Stimulated activated CD4-positive, alpha-beta T cell treated with anti-CD3 and anti-CD28 coated beads, Interleukin-4, amount 100 ng/mL, for 4 hours (primary cell): ENCODE measurements at regions not wholly inside any gene's neighbourhood (a gene's known extent, or its start where the extent isn't known, plus 50 kb on each side); places are given as distances from the start of the nearest gene placed in this dataset.

Experiments
- DNase-seq, 2 experiments: peaks; one replicate each; pipeline ENCODE4 v3.0.0-alpha.2; 2020

GRCh38 chr2:14306268-14306861 lies 326.2 kb upstream of the LRATD1 start:
- DNase-seq, result no peak

DNA sequence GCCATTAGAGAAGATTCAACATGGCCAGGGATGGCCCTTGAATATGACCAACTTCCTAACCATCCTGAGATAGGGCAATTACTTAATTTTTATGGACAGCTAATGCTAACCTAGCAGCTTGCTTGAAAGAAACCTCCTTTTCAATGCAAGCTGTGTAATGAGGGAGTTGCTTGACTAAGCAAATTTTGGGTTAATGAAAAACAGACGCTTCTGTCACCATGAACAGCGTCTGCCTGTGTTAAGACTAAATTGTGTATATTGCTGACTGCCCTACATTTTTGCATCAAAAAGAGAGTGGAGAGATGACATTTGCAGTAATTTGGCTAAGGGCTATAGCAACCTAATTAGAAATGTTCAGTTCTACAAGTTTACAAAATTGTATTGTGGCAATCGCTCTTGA lies 319.2 kb upstream of the LRATD1 start:
- DNase-seq, result no peak

GRCh38 chr2:14316594-14316993 lies 315.9 kb upstream of the LRATD1 start:
- DNase-seq, result no peak

- DNase-seq, result no peak
Observed at GRCh38 chr2:14321357-14321756, 311.2 kb upstream of the LRATD1 start.

DNA sequence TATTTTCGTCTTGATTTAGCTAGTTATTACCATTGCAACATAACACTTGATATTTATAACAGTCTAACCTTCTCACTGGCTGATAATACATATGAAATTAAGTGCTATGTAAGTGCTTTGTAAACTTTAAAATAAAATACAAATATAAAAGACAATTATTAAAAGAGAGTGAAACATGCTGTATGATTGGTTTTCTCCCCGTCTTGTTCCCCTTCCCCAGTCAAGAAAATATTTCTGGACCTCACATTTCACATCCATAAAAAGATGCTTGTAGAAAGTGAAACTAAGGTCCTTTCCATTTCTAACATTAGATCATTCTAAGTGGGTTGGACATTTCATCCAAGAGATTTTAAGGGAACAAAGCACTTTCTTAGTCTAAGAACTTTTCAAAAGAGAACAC lies 310.2 kb upstream of the LRATD1 start:
- no peak for DNase-seq

DNA sequence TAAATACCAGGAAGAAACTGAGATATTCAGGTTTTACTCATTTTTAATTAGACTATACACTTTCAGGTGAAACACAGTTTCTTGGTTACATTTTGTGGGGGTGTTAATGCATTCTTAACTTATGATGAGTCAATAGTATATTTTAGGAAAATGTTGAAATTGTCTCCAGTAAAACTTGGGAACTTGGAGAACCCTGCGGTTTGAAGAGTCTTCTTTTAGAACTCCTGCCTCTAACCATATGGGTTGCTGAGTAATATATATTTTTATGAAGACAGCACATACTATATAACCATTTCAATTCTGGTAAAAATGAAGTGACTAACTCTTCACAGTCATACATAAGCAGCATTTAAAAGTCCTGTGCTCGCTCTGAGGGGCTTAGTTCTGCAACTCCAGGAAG lies 308.2 kb upstream of the LRATD1 start:
- DNase-seq, result no peak

- no peak for DNase-seq
Observed at GRCh38 chr2:14330884-14331283, 301.6 kb upstream of the LRATD1 start.

DNA sequence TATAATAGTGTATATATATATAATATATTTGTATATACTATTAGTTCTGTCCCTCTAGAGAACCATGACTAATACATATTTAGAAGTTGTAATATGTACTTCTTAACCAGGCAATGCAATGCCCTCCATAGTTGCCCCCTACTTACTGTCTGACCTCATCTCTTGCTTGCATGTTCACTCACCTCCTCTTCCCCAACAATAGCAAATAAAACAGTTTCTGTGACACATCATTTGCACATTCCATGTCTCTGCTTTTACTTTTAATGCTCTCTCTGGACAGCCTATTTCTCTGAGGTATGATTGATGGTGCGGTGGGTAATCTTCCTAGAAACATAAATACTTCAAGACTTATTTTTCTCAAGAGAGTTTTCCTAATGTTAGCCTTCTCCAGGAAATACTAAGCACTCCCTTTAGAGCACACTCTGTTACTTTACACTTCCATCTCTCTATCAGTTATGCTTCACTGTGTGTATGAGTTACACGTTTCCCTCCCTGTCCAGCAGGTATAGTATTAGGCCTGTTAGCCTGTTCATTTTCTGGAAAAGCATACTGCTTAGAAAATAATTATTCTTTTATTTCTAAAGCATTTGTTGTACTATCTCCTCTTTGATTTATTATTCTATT lies 295.6 kb upstream of the LRATD1 start:
- no peak for DNase-seq

GRCh38 chr2:14340703-14341102 lies 291.8 kb upstream of the LRATD1 start:
- no peak for DNase-seq

GRCh38 chr2:14342313-14342712 lies 290.2 kb upstream of the LRATD1 start:
- no peak for DNase-seq

- no peak for DNase-seq
Observed at GRCh38 chr2:14344355-14344754, 288.2 kb upstream of the LRATD1 start.

- DNase-seq, result no peak
Observed at GRCh38 chr2:14348247-14348646, 284.3 kb upstream of the LRATD1 start.

DNA sequence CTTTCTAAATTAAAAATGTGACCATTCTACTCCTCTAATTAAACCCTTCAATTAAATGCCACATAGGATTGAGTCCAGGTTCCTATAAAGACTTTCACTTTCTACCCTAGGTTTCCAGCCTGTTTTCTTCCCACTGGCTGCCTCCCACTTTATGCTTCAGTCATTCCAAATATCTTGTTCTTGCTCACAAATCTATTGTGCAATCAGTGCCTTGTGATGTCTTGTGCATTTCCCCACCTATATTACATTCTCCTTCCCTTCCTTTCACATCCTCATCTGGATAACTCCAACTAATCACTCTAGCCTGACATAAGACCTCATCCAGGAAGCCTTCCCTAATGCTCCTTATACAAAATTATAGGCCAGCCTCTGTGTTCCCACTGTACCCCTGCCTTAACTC lies 281.7 kb upstream of the LRATD1 start:
- DNase-seq, result no peak

DNA sequence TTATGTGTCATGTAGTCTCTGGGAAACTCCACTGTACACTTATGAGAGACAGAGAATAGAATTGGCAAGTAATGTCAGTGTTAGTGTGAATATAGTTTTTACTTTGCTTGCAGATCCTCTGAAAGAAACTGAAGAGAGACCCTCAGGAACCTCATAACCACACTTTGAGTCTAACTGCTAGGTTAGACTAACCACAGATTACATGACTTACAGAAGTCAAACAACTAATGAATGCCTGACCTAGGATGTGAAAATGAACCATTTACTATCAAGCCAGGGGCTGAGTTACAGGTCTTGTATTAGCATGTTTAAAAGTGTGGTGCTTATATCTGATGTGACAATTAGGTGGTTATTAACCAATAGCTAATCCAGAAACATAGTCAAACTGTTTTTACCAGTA lies 280.4 kb upstream of the LRATD1 start:
- no peak for DNase-seq

GRCh38 chr2:14354231-14354630 lies 278.3 kb upstream of the LRATD1 start:
- DNase-seq, result no peak

- DNase-seq, result no peak
Observed at GRCh38 chr2:14355102-14355501, 277.4 kb upstream of the LRATD1 start.

- DNase-seq, result no peak
Observed at GRCh38 chr2:14358339-14358738, 274.2 kb upstream of the LRATD1 start.

GRCh38 chr2:14358774-14359173 lies 273.7 kb upstream of the LRATD1 start:
- DNase-seq, result no peak

DNA sequence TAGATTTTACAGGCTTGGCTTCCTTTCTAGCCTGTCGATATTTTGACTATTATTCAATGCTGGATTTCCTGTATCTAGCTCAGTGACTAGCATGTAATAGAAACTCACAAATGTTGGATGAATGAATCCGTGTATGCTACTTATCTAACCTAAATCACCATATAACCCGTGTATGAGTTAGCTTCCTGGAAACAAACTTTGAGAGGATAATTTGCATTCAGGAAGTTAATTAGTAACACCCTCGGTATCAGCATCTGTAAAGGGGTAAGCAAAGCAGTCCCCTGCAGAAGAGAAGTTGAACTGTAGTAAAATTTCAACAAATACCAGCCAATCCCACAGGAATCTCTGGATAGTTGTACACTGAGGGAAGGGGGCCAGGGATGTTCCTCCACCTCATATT lies 269.4 kb upstream of the LRATD1 start:
- DNase-seq, result no peak

GRCh38 chr2:14363976-14364375 lies 268.5 kb upstream of the LRATD1 start:
- no peak for DNase-seq

DNA sequence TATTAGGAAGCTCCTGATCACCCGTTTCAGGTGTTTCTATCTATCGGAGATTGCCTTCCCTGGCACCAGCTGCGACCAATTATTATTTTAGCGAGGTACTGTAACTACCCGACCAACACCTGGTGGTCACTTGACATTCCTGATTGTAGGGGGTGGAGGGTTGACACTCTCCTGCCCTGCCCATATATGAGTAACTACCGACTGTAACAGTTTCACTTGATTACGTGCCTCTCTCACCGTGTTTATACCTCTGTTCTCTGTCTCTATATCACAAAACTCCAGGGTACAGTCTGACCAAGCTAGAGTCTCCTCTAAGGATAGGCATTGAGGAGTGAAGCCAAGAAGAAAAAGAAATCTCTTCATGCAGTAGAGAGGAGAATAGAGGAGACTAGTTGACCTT lies 268.0 kb upstream of the LRATD1 start:
- DNase-seq, result no peak

- DNase-seq, result no peak
Observed at GRCh38 chr2:14385043-14385442, 247.5 kb upstream of the LRATD1 start.

GRCh38 chr2:14387332-14387731 lies 245.2 kb upstream of the LRATD1 start:
- DNase-seq, result no peak

DNA sequence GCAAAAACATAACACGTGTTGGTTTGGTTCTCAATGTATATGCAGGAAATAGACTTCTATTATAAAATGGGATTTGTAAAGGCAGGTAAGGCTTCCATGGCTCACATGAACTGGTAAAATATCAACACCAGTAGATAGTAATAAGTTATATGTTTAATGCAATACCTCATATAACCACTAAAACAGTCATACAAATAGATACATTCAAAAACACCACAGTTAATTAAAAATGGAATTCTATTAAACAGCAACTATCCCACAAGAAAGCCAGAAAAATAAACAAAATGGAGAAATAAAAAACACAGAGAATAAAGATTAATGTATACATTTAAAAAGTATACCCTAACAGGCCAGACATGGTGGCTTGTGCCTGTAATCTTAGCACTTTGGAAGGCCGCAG lies 243.8 kb upstream of the LRATD1 start:
- no peak for DNase-seq

DNA sequence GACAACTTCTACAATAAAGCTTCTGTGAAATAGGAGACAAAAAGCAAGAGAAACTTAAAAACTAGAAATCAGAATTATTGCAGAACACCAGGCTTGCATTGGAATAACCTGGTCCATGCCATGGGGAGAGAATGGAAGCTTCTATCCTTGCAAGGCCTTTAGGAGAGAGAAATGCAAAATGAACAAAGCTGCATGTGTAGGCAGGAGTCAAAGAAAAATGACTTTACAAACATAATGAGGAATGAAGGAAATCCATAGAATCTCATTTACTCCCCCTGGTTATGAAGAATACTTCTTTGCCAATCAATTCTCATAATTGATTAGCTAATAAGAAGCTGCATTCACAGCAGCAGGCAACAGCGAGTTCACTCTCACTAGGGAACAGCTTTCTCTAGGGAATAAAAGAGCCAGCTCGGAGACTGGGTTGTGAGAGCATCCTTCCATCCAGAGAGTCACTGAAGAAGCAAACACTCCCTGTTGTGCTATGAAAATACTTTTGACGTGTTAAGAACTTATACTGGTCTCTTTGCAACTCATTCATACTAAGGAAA lies 235.9 kb upstream of the LRATD1 start:
- DNase-seq, result no peak
